AG08396 (cell line): ENCODE measurements at regions not wholly inside any gene's neighbourhood (a gene's known extent, or its start where the extent isn't known, plus 50 kb on each side); places are given as distances from the start of the nearest gene placed in this dataset.
"Not testable (repeated sequence)": the region's sequence is repeated elsewhere in the genome, so short reads cannot be mapped to it uniquely, and the experiment has no call there.

Experiments
- DNase-seq: peaks from one replicate; pipeline ENCODE4 v3.0.0; 2012; ENCODE audit warnings: low spot score, mixed read lengths

DNA sequence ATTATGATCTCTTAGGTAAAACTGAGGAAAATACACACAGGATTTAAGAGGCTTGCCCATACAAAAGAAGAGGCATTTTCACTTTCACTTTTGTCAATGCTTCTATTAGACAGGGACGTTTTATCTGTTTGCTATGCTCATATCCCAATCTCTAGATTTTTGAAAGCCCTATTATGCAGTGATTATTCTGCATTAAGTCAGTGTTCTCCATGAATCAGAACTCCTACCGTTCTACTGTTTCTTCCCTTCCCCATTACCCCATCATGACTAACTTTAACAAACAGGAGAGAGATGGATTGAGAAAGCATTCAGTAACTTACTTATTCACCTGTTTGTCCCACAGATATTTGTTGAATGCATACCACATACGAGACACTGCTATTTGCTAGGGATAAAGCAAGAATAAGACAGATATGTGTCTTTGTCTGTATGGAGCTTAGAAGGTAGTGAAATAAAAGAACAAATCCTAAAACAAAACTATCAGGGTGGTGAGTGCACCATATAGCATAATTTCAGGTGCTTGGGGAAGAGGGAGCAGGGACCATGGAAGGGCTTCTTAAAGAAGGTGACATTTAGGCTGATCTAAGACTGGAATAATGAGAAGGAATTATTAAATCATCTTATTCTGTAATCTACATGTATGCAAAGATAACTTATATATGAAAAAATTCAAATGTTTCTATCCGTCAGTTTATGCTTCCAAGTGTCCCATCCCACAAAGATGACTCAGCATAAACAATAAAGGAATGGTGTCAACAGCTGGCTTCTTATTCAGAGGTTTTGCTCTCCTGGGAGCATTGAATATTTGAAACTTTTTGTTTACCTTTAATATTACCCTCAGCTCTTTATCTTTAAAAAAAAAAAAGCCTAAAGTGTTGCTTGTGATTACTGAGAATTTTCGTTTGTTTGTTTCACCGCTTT, 328.1 kb downstream of the HINT1 start:
- DNase-seq = no peak

DNA sequence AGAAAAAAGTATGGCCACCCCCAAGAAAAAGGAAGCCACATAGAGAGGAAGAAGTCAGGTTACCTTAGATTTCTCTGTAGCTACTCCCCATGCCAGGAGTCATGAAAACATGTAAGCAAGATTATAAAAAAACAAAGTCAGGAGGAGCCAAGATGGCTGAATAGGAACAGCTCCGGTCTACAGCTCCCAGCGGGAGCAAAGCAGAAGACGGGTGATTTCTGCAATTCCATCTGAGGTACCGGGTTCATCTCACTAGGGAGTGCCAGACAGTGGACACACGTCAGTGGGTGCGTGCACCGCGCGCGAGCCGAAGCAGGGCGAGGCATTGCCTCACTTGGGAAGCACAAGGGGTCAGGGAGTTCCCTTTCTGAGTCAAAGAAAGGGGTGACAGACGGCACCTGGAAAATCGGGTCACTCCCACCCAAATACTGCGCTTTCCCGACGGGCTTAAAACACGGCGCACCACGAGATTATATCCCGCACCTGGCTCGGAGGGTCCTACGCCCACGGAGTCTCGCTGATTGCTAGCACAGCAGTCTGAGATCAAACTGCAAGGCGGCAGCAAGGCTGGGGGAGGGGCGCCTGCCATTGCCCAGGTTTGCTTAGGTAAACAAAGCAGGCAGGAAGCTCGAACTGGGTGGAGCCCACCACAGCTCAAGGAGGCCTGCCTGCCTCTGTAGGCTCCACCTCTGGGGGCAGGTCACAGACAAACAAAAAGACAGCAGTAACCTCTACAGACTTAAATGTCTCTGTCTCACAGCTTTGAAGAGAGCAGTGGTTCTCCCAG, 347.3 kb downstream of the HINT1 start:
- DNase-seq = not testable (repeated sequence)

DNA sequence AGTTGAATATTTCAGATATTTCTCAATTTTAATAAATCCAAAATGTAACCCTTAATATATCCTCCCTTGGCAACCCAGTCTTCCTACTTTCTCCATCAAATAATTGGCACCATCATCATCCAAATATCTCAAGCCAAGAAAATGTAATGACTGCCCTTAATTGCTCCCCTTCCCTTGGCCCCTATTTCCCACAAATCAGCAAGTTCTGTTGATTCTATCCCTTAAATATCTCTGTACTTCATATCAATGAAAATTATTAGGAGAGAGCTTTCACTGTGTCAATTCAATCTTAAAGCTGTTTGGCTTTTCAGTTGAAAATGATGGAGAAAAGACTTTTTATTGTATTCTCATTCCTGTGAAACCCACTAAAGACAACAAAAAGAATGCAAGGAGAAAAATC, 349.8 kb downstream of the HINT1 start:
- no peak for DNase-seq

DNA sequence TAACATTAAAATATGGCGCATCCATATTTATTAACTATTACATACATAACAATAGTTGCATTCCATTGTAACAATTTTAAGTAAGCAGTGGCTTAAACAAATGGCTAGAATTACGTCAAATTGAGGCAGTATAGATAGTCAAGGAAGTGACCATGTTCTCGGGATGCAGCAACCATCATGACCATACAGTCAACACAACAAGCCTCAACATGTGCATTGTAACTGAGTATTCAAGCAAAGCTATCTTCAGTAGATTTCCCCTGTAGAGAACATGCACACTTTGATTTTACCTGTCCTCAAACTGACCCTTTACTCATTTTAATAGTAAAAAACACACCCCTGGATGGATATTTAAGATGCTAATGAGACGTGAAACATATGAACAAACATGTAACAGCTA, 356.4 kb downstream of the HINT1 start:
- no peak for DNase-seq

DNA sequence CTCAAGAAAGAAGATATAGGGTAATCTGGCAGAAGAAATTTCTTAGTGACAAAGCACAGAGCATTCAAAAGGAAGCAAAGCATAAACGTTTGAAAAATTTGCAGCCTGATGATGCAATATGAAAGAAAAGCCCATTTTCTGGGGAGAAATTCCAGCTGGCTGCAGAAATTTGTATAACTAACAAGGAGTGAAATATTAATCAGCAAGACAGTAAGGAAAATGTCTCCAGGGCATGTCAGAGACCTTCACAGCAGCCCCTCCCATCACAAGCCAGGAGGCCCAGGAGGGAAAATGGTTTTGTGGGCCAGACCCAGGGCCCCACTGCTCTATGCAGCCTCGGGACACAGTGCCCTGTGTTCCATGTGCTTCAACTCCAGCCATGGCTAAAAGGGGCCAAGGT, 359.4 kb downstream of the HINT1 start:
- DNase-seq = no peak

DNA sequence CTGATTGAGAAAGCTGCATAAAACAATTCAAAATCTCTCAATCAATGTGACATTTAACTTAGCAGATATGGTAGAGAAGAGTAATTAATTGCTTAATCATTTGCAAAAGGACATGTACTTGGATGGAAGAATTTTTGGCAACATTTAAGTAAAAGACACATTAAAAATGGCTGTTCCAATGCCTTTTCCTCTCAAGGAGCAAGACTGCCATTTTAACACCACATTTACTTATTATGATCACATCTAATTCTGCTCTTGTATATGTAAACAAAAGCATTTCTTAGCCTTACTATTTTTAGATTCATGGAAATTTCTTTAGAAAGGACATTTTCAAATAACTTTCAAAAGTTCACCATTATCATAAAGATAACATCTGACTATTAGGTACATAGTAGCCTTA, 360.0 kb downstream of the HINT1 start:
- no peak for DNase-seq

DNA sequence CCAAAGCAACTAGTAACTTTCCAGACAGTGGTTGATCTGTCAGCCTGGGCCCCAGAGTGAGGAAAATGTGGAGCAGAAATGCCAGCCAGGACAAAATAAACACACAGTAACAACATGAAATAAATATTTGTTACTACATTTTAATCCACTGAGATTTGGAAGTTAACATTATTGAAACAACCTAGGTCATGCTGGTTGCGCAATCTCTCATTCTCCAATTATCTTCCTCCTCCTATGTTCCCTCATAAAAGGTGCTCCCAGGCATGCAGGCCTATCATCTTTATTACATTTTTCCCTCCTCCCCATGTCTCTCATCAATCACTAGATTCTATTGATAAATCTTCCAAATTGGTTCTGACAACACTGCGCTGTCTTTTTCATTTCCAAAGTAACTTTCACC, 363.1 kb downstream of the HINT1 start:
- DNase-seq = no peak

DNA sequence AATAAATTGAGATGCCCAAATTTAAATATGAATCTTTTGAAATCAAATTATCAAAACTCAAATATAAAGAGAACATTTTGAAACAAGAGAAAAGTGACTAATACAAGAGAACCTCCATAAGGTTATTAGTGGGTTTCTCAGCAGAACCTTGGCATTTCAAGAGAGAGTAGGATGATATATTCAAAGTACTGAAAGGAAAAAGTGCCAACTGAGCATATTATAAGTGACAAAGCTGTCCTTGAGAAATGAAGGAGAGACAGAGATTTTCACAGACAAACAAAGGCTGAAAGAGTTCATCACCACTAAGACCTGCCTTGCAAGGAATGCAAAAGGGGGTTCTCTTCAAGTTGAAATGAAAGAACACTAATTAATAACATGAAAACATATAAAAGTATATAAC, 366.0 kb downstream of the HINT1 start:
- no peak for DNase-seq

DNA sequence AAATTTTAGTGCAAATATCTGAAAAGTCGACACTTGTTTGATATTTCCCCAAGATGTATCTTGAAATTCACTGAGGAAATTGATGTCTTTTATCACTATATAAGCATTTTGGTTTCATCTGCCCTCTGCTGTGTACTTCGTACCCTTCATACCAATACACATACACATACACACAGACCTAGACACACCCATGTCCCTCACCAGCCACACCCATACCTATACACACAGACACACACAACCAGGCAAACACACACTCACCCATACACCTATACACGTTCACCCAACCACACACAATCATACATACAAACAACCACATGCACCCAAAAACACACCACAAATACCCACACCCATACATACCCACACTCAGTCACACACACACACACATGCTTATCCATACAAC, 367.8 kb downstream of the HINT1 start:
- no peak for DNase-seq

DNA sequence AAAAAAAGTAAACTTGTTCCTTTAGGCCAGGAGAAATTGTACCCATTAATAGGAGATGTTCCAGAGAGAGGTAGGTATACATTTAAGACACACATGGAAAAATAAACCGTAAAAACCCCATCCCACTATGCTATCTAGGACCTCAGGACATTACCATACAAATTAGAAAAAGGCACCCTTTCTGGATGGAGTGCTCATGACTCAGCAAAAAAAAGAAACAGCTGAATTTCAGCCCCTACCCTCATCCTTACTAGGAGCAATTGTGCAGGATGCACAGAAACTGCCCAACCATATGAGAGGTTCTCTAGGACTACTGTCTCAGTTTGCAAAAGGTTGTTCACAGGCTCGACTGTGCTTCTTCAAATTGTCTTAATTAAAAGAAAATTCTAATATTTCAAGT, 368.2 kb downstream of the HINT1 start:
- DNase-seq = no peak

DNA sequence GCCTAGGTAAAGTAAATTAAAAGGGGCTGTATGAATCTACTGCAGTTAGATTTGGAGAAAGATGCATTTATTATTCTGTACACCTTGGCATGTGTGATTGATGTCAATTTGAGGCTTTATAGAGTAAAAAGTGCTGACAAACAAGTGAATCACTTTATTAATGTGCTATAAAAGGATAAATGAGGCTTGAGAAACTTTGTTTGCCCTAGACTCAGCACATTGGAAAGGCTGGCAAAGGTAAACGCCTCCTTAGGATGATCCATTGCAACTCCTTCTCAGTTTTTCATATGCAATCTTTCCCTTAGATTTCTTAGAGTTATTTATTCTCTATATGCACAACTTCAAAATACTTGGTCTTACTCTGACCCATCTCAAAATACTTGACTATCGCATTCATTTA, 369.0 kb downstream of the HINT1 start:
- DNase-seq = no peak

DNA sequence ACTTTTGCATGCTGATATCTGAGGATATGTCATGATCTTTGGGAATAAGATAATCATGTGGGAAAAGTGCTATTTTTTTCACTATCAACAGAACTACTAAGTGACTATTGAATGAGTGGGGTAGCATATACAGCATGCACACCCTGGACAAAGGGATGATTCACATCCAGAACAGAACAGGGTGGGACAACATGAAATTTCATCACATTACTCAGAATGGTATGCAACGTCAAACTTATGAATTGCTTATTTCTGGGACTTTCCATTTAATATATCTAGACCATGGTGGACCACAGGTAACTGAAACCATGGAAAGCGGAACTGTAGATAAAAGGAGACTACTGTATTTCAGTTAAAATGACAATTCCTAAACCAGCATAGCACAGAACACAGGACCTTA, 370.0 kb downstream of the HINT1 start:
- no peak for DNase-seq

DNA sequence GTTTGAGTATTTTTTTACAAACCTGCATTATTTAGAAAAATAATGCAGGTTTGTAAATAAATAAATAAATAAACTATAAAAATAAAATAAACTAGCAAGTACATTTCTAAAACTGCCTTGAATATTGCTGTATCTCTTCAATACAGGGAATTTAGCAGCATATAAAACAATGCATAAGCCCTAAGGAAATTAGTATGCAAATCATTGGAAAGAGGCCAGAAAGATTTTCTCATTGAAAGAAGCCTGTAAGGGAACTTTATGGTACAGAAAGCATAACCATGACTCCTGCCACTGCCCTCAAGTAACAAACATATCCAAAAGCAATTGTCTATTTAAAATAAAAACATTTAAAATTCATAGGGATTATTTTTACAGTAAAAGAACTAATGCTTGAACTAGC, 387.3 kb downstream of the HINT1 start:
- no peak for DNase-seq

DNA sequence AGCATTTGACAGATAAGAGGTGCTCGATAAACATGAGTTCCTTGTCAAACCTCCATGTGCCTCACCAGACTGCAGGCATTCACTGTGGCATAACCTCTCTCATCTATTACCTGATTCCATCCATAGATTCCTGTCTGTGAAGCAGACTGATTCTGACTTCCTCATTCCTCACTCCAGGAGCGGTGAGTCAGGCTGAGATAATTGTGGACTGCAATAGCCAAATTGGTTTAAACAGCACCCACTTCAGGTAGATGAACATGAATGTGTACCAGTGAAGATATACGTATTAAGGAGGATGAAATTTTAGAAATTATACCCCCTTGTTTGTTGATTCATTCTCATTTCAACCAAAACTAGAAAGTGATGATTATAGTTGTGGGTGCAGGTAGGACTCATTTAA, 391.2 kb downstream of the HINT1 start:
- DNase-seq = no peak

DNA sequence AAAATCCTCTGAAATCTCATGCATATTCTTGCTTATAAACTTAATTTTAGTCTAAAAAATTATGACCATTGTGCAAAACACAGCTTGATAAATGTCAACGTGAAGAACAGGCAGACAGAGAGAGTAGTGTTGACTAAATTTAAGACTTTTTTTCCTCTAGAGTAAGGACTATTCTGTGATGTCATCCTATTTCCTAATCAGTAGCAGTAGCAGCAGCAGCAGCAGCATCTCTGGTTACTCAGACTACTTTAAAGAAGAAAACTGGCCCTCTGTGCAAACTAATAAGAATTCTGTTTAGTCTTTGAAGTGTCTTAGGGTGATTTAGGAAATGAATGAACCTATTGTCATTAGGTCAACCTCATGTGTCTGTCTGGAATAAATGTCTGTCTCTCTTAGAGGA, 403.0 kb downstream of the HINT1 start:
- no peak for DNase-seq

DNA sequence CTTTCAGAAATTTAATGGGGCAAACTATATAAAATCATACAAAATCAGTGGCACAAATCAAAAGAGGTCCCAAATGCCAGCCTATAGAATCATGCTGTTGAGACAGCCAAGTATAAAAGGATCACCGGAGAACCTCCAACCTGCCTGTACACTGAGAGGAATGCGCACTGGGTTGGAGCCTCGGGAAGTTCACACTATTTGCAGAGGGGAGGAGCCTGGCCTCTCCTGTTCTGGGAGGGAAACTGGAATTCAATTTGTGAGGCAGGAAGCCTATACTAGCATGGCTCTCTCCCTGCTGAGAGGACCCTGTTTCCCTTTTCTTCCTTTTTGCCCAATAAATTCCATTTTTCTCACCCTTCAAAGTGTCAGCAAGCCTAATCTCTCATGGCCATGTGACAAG, 406.0 kb downstream of the HINT1 start:
- no peak for DNase-seq

DNA sequence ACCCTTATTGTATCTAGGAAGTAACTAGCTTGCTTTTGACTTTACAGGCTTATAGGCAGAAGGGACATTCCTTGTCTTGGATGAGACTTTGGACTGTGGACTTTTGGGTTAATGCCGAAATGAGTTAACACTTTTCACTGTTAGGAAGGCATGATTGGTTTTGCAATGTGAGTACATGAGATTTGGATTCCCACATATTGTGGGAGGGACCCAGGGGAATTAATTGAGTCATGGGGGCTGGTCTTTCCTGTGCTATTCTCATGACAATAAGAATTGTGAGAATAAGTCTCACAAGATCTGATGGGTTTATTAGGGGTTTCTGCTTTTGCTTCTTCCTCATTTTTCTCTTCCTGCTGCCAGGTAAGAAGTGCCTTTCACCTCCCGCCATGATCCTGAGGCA, 417.5 kb downstream of the HINT1 start:
- no peak for DNase-seq

DNA sequence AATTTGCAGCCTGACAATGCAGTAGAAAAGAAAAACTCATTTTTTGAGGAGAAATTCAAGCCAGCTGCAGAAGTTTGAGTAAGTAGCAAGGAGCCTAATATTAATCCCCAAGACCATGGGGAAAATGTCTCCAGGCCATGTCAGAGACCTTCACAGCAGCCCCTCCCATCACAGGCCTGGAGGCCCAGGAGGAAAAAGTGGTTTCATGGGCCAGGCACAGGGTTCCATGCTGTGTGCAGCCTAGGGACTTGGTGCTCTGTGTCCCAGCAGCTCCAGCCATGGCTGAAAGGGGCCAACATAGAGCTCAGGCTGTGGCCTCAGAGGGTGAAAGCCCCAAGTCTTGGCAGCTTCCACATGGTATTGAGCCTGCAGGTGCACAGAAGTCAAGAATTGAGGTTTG, 418.4 kb downstream of the HINT1 start:
- not testable (repeated sequence) for DNase-seq

DNA sequence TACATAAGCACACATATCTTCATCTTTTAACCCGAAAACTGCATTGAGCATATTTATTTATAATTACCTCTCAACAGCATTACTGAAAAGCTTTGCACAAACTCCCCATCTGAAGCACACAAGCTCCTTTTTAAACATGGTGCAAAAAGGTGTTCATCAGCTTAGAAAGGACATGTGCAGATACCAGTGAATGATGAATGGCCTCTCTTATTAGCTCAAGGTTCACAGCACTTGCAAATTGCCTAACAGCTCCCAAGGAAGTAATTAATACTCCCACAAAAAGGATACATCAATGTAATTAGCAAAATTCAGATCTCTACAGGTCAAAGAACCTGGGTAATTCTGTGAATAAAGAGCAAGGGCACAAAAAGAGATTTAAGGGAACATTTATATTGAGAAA, 422.0 kb downstream of the HINT1 start:
- DNase-seq = no peak

DNA sequence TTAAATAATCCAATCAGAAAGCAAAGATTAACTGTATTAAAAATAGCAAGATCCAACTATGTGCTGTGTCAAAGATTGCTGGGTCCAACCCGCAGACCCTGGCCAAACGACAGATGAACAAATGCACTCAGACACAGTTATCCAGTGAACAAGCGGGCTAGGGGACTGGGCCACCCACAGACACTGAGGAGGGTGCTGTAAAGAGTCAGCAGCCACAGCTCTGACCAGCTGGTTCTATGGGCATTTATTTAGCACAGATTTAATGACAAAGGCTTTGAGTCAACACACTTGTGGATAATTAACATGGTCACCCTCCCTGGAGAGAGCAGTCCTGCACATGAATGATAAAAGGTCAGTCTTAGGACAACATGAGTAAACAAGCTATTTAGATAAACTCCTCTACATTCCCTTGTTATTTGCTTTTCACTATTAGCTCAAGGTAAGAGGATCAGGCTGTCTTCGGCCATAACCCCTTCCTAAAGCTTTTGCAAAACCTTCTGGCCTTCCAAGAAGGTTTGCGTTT, 424.9 kb downstream of the HINT1 start:
- no peak for DNase-seq

DNA sequence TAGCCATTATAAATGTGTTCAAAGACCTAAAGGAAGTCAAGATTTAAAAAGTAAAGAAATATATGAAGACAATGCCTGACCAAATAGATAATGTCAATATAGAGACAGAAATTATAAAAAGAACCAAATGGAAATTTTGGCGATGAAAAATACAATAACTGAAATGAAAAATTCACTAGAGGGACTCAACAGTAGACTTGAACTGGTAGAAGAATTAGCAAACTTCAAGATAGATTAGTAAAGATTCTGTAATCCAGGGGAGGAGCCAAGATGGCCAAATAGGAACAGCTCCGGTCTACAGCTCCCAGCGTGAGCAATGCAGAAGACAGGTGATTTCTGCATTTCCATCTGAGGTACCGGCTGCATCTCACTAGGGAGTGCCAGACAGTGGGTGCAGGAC, 433.2 kb downstream of the HINT1 start:
- DNase-seq = no peak

DNA sequence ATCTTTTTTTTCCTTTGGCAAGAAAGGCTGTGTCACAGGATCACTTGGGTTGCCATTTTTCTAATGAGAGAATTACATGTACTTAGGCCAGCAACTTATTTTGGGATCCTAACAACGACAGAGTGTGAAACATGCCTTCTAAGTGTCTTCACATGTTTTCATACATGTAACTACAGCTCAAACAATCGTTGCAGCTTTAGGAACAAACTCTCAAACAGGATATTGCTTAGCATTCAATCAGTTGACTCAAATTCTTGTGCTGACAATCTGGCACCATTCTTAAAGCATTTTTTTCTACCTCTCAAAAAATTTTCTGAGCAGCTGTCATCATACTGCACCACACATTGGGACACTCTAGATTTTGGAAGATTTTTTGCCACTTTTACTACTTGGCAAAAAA, 435.5 kb downstream of the HINT1 start:
- no peak for DNase-seq

DNA sequence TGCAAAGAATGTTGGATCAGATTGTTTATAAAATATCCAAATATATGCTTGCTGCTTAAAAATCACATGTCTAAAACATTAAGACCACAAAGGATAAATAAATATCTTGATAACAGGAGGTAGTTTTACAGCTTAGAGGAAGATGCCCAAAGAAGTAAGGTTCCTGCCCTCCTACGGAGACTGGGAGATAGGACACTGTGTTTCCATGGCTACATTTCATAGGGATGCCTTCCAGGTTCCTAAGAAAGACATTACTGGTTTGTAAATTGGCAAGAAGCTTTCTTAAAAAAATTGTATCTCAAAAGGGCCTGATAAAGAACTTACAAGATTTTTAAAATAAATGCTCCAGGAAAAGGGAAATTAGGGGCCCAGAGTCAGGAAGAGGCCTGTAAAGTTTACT, 437.2 kb downstream of the HINT1 start:
- no peak for DNase-seq
